VCaP (cell line): ENCODE measurements at regions not wholly inside any gene's neighbourhood (a gene's known extent, or its start where the extent isn't known, plus 50 kb on each side); places are given as distances from the start of the nearest gene placed in this dataset.

Experiments
- H3K27ac ChIP-seq: fragments of 450-650 bp; 2 replicates; pipeline ENCODE4 v1.5.1; 2017
- CTCF ChIP-seq: fragments of 450-650 bp; conservative IDR thresholded peaks from 2 replicates; pipeline ENCODE4 v1.5.1; 2017; ENCODE audit warnings: mild to moderate bottlenecking, moderate library complexity

- TF ChIP-seq CTCF: no peak
- H3K27ac ChIP-seq: no peak overlapping the region
These were observed 433.8 kb downstream of the NAF1 start for GRCh38 chr4:162732876-162733275.

- TF ChIP-seq CTCF: no peak
- H3K27ac ChIP-seq: no peak overlapping the region
These were observed 438.9 kb downstream of the NAF1 start for GRCh38 chr4:162727766-162728165.

- TF ChIP-seq CTCF: no peak
- H3K27ac ChIP-seq: no peak overlapping the region
These were observed 439.5 kb downstream of the NAF1 start for GRCh38 chr4:162727232-162727631.

GRCh38 chr4:162715401-162715800, 451.3 kb downstream of the NAF1 start:
- no peak overlapping the region for H3K27ac ChIP-seq
- TF ChIP-seq CTCF: no peak

- TF ChIP-seq CTCF: no peak
- no peak overlapping the region for H3K27ac ChIP-seq
These were observed 458.7 kb downstream of the NAF1 start for GRCh38 chr4:162707962-162708361.

- TF ChIP-seq CTCF: no peak
- no peak overlapping the region for H3K27ac ChIP-seq
These were observed 460.1 kb downstream of the NAF1 start for GRCh38 chr4:162706632-162707031.

GRCh38 chr4:162706051-162706450, 460.6 kb downstream of the NAF1 start:
- H3K27ac ChIP-seq: no peak overlapping the region
- no peak for TF ChIP-seq CTCF
